ENCODE measurements at regions not wholly inside any gene's neighbourhood (a gene's known extent, or its start where the extent isn't known, plus 50 kb on each side); places are given as distances from the start of the nearest gene placed in this dataset.

DNA sequence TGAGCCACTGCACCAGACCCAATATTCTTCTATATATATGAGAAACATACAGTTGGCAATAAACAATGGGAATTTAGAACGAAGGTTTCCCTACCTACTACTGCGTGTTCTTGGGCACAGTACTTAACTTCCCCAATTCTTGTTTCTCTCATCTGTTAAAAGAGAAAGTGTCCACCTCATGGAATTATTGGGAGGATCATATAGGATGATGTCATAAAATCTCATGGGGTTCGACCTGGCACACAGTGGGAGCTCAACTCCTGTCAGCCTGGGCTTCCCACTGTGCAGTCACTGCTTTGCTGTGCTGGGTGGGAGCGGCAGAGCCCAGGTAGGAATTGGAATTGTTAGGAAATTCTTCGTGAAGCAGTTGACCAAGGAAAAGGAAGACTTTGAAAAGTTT, 203.3 kb downstream of the SH3BP4 start:
- no peak for TF ChIP-seq CTCF (conservative IDR thresholded peaks at IDR 0.05; ENCODE audit: low read depth, low read length)
- H3K4me3 ChIP-seq (ENCODE audit: low read depth, low read length), result no peak overlapping the region
- DNase-seq (ENCODE audit: low read depth), result no peak

DNA sequence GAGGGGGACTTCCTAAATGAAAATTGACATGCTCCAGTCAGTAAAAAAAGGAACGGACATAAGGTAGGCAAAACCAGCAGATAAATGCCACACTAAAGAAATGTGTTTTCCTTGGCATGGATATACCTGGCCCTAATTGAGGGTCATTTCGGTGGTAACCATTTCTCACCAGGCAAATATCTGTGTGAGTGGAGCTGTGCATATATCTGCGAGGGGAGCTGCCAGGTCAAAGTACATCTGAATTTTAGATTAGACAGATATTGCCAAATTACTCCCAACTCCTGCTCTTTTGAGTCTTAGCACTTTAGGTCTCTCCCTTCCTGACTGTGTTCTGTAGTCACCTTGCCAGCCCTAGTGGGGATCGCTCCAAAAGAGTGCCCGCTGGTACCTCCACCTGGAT, 204.2 kb downstream of the SH3BP4 start:
- no peak overlapping the region for H3K4me3 ChIP-seq (ENCODE audit: low read depth, low read length)
- TF ChIP-seq CTCF (conservative IDR thresholded peaks at IDR 0.05; ENCODE audit: low read depth, low read length), result no peak
- no peak for DNase-seq (ENCODE audit: low read depth)

GRCh38 chr2:235157746-235158482, 206.1 kb downstream of the SH3BP4 start:
- TF ChIP-seq CTCF (conservative IDR thresholded peaks at IDR 0.05; ENCODE audit: low read depth, low read length), result no peak
- no peak overlapping the region for H3K4me3 ChIP-seq (ENCODE audit: low read depth, low read length)
- no peak for DNase-seq (ENCODE audit: low read depth)

DNA sequence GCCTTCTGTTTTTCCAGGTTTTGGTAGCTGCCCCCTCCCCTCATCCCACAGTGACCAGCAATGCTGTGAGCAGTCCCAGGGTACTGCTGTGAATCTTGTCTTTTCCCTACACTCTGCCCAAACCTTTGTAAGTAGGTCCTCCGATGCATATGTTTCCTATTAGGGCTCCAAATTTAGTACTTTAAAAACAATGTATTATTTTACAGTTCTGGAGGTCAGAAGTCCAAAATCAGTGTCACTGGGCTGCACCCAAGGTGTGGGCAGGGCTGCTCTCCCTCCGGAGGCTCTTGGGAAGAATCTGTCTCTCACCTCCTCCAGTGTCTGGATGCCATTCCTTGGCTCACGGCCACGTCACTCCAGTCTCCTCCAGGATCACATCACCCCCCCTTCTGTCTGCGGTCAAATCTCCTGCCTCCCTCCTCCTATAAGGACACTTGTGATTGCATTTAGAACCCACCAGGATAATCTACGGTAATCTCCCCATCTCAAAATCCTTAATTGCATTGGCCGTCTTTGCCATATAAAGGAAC, 208.5 kb downstream of the SH3BP4 start:
- no peak for DNase-seq (ENCODE audit: low read depth)
- no peak for TF ChIP-seq CTCF (conservative IDR thresholded peaks at IDR 0.05; ENCODE audit: low read depth, low read length)
- H3K4me3 ChIP-seq (ENCODE audit: low read depth, low read length), result no peak overlapping the region

DNA sequence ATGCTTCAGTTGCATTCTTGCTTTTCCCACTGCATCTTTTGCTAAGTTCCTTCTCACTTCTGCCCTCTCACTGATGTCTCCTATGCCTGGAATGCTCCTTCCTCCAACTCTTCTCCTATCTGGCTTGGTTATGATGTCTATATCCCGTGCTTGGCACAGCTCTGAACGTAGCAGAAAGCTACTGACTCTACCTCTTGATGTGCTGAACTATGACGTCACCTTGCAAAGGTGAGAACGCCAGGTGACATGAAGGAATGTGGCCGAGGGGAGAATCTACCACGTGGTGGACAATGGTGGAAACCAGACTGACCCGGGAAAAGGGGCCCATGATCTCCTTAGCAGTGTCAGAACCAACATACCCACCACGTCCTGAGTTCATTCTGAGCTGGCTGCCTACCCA, 209.7 kb downstream of the SH3BP4 start:
- no peak overlapping the region for H3K4me3 ChIP-seq (ENCODE audit: low read depth, low read length)
- no peak for DNase-seq (ENCODE audit: low read depth)
- no peak for TF ChIP-seq CTCF (conservative IDR thresholded peaks at IDR 0.05; ENCODE audit: low read depth, low read length)

DNA sequence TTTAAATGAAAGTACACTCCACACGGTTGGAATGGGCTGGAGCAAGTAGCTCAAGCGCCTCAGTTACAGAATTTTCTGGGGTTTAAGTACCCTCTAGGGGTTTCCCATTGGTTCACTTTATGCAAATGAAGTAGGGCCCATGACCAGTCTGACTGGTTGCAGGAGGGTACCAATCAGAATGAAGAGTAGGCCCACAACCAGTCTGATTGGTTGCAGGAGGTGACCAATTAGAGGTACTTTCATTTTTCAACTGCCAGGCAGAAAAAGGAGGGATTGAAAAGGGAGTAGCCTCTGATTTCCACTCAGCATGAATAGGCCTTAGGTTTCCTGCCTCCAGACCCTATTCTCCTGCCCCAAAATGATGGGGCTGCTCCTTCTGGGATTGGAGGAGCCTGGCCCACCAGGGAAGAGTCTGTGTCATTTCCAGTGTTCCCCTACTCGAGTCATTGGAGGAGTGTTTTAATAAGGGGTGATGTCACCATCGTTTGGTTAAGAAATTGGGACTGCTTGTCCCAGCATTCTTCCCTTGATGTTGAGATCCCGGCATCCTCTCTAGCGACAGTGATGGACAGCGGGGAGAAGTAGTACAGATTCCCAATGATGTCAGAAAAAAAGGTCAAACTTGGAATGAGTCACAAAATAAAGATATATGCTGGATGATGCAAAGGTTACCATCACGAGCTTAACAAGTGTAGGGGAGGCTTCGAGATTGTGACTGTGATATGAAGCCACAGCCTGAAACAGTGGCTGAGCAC, 210.4 kb downstream of the SH3BP4 start:
- no peak for TF ChIP-seq CTCF (conservative IDR thresholded peaks at IDR 0.05; ENCODE audit: low read depth, low read length)
- no peak for DNase-seq (ENCODE audit: low read depth)
- H3K4me3 ChIP-seq (ENCODE audit: low read depth, low read length), result no peak overlapping the region
